ENCODE measurements at regions not wholly inside any gene's neighbourhood (a gene's known extent, or its start where the extent isn't known, plus 50 kb on each side); places are given as distances from the start of the nearest gene placed in this dataset.

- TF ChIP-seq CTCF (conservative IDR thresholded peaks at IDR 0.05; ENCODE audit: low read depth, low read length) (no peak), EZH2 (IDR thresholded peaks at IDR 0.05; ENCODE audit: low read length, unreplicated experiment) (no peak)
These were observed 207.0 kb downstream of the DEPDC1B start for GRCh38 chr5:60492958-60493357.
